Pancreas (tissue), 10 donors: ENCODE measurements at regions not wholly inside any gene's neighbourhood (a gene's known extent, or its start where the extent isn't known, plus 50 kb on each side); places are given as distances from the start of the nearest gene placed in this dataset.

ENCODE experiments used
- ATAC-seq, 4 donors: fragments of 200-7000 bp; cut with Tn5 transposase; one replicate each; pipeline versions ENCODE4 v1.8.0 to v1.9.1; 2020; ENCODE audit warnings: mild to moderate bottlenecking in 4 of 4, moderate library complexity in 4 of 4
- DNase-seq, 6 donors: peaks; one replicate each; pipeline ENCODE4 v3.0.0-alpha.2; 2020
- FAIRE-seq: peaks from 2 replicates; lab custom pipeline; 2012; peaks lifted over from hg19 to GRCh38; lab: Jason Lieb, UNC
- H3K27ac ChIP-seq, 4 donors: fragments of 200-600 bp; sonication (generic); 1 replicate in 3 of 4; 2 replicates in 1 of 4; pipeline versions ENCODE4 v1.5.0 to v1.8.0; 2020
- H3K27me3 ChIP-seq, 4 donors: fragments of 200-600 bp; one replicate each; pipeline ENCODE4 v1.8.0; 2021
- H3K36me3 ChIP-seq, 3 donors: fragments of 200-600 bp; sonication (generic) in 1 of 3; one replicate each; pipeline versions ENCODE4 v1.5.0 to v1.8.0; 2020 to 2021
- H3K4me1 ChIP-seq, 3 donors: fragments of 200-600 bp; one replicate each; pipeline ENCODE4 v1.8.0; 2021
- H3K4me3 ChIP-seq, 4 donors: fragments of 200-600 bp; sonication (generic) in 2 of 4; one replicate each; pipeline versions ENCODE4 v1.5.0 to v1.8.0; 2020 to 2021
- H3K9me3 ChIP-seq, 4 donors: fragments of 200-600 bp; one replicate each; pipeline ENCODE4 v1.8.0; 2021
- CTCF ChIP-seq, 4 donors: fragments of 200-600 bp; sonication (generic) in 3 of 4; IDR thresholded peaks; one replicate each; pipeline versions ENCODE4 v1.5.0 to v1.8.0; 2021; ENCODE audit warnings: antibody characterized with exemption in 4 of 4
- WGBS, 2 donors: extraction: QIAGEN DNeasy Blood & Tissue Kit; methylation state at CpG; one replicate each; pipeline ENCODE4 v1.1.7; 2013; 5-methylcytosine and 5-hydroxymethylcytosine counted together
- intact Hi-C, 3 donors: fragments of 100-400 bp; cut with DNase I; formaldehyde crosslinking; loops; one replicate each; pipeline versions ENCODE4 v1.11.1 to v1.14.2; 2022
- donor health status: healthy with polysubstance abuse.
- donor health status: DM: no; HTN: no; CAD: no; lungs with moderate emphysema.
- donor health status: DM: no; HTN: no; CAD: no.
- donor health status: control.
- donor health status: control.
- donor health status: Bipolar disorder and iron deficiency.
- donor health status: DM: yes; HTN: yes; CAD: no.
- donor health status: DM: no; HTN: no; CAD: no.
- donor health status: DM: no; HTN: no; CAD: no.
- donor health status: DM: yes; HTN: yes; CAD: no.

DNA sequence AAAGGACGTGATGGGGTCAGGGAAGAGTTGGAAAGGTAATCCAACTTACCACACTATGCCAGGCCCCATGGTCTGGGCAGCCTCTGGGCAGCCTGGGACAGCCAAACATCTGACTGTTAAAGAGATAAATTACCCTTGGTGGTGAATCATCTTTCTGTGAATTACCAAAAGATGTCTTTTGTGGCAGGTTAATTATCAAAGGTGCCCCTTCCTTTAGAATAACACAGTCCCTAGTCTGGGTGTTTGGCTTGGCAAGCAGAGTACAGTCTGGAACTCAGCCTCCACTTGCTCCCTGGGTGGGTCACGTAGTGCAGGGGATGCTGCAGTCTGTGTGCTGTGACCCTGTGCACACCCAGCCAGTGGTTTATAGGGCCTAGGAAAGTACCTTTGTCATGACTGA, 113.1 kb downstream of the ZNF621 start:
- H3K4me3 ChIP-seq = no peak overlapping the region
- ATAC-seq = no peak
- H3K36me3 ChIP-seq = no peaks in the 10 kb centered on the region
- no peaks in the 10 kb centered on the region for H3K9me3 ChIP-seq
- no peak for TF ChIP-seq CTCF (IDR thresholded peaks at IDR 0.05)
- H3K27ac ChIP-seq = no peak overlapping the region
- no peak for DNase-seq
- FAIRE-seq = no peak
- H3K27me3 ChIP-seq = no peaks in the 10 kb centered on the region
- 69 to 87% methylated on average over 2 of the region's 2 CpGs for WGBS, 2 donors
- H3K4me1 ChIP-seq = no peaks in the 10 kb centered on the region
- intact Hi-C loops = no loop called here

GRCh38 chr3:40639006-40639405, 114.2 kb downstream of the ZNF621 start:
- FAIRE-seq = no peak
- intact Hi-C loops = no loop called here
- no peaks in the 10 kb centered on the region for H3K36me3 ChIP-seq

DNA sequence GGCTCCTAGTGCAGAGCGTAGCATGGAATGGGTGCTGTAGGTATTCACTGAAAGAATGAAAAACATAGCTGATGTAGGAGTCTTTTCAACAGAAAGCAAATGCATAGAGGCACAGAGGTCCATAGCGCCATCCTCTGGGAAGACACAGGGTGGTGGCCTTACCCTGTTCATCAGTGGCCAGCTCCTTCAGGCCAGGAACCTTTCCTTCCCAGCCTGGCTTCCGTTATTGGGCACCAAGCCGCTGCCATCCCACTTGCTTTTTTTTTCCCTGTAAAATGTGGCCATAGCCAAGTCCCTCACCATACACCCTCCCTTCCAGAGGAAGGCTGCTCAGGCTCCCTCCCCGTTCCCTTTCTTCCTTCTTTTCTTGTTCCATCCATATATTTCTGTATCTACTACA, 118.1 kb downstream of the ZNF621 start:
- no peak for TF ChIP-seq CTCF (IDR thresholded peaks at IDR 0.05)
- Histone ChIP-seq H3K36me3 (no peaks in the 10 kb centered on the region), H3K4me3 (no peak overlapping the region), H3K27ac (no peak overlapping the region), H3K9me3 (no peaks in the 10 kb centered on the region), H3K27me3 (no peaks in the 10 kb centered on the region), H3K4me1 (no peaks in the 10 kb centered on the region)
- no peak for DNase-seq
- no peak for FAIRE-seq
- intact Hi-C loops = no loop called here
- ATAC-seq = no peak
- 65 to 80% methylated on average over 5 of the region's 5 CpGs for WGBS, 2 donors

More at GRCh38 chr3:40639006-40639405, 114.2 kb downstream of the ZNF621 start:
- no peak overlapping the region for H3K4me3 ChIP-seq
- H3K27me3 ChIP-seq = no peaks in the 10 kb centered on the region
- no peak for TF ChIP-seq CTCF (IDR thresholded peaks at IDR 0.05)
- no peak overlapping the region for H3K27ac ChIP-seq
- no peaks in the 10 kb centered on the region for H3K9me3 ChIP-seq
- no peaks in the 10 kb centered on the region for H3K4me1 ChIP-seq
- no peak for ATAC-seq
- WGBS, 2 donors = 96 to 100% methylated on average over 1 of the region's 1 CpG
- no peak for DNase-seq

DNA sequence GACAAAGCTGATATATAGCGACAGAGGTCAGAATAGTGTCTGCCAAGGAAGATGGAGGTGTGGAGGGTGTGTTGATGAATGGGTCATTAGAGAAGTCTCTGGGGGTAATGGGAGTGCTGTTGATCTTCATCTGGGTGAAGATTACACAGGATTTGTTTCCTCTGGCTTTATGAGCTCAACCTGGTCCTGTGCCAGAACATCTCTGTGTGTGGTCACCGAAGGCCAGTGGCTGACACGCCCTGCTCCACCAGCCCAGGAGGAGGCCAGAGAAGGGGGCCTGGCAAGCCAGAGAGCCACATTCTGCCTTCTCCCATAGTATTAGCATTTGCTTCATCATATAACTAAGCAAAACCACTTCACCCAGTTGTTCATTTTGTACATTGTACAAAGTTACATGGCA, 121.1 kb downstream of the ZNF621 start:
- Histone ChIP-seq H3K4me1 (no peaks in the 10 kb centered on the region), H3K4me3 (no peak overlapping the region), H3K27me3 (no peaks in the 10 kb centered on the region), H3K27ac (no peak overlapping the region), H3K36me3 (no peaks in the 10 kb centered on the region), H3K9me3 (no peaks in the 10 kb centered on the region)
- intact Hi-C loops = no loop called here
- WGBS, 2 donors = 72 to 81% methylated on average over 3 of the region's 3 CpGs
- ATAC-seq (no peak), DNase-seq (no peak), FAIRE-seq (no peak)
- TF ChIP-seq CTCF (IDR thresholded peaks at IDR 0.05) = no peak

- no peaks in the 10 kb centered on the region for H3K4me1 ChIP-seq
- intact Hi-C loops = no loop called here
- no peak for DNase-seq
- no peaks in the 10 kb centered on the region for H3K27me3 ChIP-seq
- H3K27ac ChIP-seq = no peak overlapping the region
- H3K4me3 ChIP-seq = no peak overlapping the region
- ATAC-seq = no peak
- H3K9me3 ChIP-seq = no peaks in the 10 kb centered on the region
- TF ChIP-seq CTCF (IDR thresholded peaks at IDR 0.05) = no peak
- H3K36me3 ChIP-seq = no peaks in the 10 kb centered on the region
- no peak for FAIRE-seq
- WGBS, 2 donors = 82 to 87% methylated on average over 4 of the region's 4 CpGs
Observed at GRCh38 chr3:40649346-40649745, 124.6 kb downstream of the ZNF621 start.
